Astrocyte of the spinal cord (primary cell): ENCODE measurements at regions not wholly inside any gene's neighbourhood (a gene's known extent, or its start where the extent isn't known, plus 50 kb on each side); places are given as distances from the start of the nearest gene placed in this dataset.
A peak's percentile ranks its signal among the peaks of the same experiment; 100 is the strongest.

Experiments used
- DNase-seq: peaks from one replicate; pipeline ENCODE4 v3.0.0; 2011; ENCODE audit warnings: low read depth, low spot score
- H3K4me3 ChIP-seq: 2 replicates; pipeline ENCODE4 v1.5.1; 2011; ENCODE audit warnings: low read depth, mild to moderate bottlenecking, low read length, moderate library complexity
- CTCF ChIP-seq: IDR thresholded peaks from 2 replicates; pipeline ENCODE4 v1.5.1; 2012; ENCODE audit warnings: low read depth, mild to moderate bottlenecking, low read length, inconsistent platforms
- in situ Hi-C: cut with HindIII; loops from 2 replicates; pipeline ENCODE4 v1.10.0; 2017; ENCODE audit warnings: low sequenced_read_pairs

- no peak for TF ChIP-seq CTCF
- in situ Hi-C loops, result no loop called here
- DNase-seq, result no peak
- no peak overlapping the region for H3K4me3 ChIP-seq
These were observed 258.8 kb downstream of the MREG start for GRCh38 chr2:215754546-215754945.

GRCh38 chr2:215753808-215754207 lies 259.5 kb downstream of the MREG start:
- in situ Hi-C loops, result no loop called here
- no peak for DNase-seq
- TF ChIP-seq CTCF, result no peak
- no peak overlapping the region for H3K4me3 ChIP-seq

GRCh38 chr2:215752991-215753390 lies 260.4 kb downstream of the MREG start:
- DNase-seq, result no peak
- H3K4me3 ChIP-seq, result no peak overlapping the region
- in situ Hi-C loops, result no loop called here
- no peak for TF ChIP-seq CTCF

- in situ Hi-C loops, result no loop called here
- no peak overlapping the region for H3K4me3 ChIP-seq
- no peak for TF ChIP-seq CTCF
- no peak for DNase-seq
These were observed 260.9 kb downstream of the MREG start for GRCh38 chr2:215752436-215752835.

GRCh38 chr2:215751911-215752272 lies 261.5 kb downstream of the MREG start:
- in situ Hi-C loops, result no loop called here
- DNase-seq, result no peak
- TF ChIP-seq CTCF, result no peak
- H3K4me3 ChIP-seq, result no peak overlapping the region

GRCh38 chr2:215751200-215751910 lies 262.0 kb downstream of the MREG start:
- in situ Hi-C loops, result no loop called here
- TF ChIP-seq CTCF, result no peak
- H3K4me3 ChIP-seq, result no peak overlapping the region
- DNase-seq, result peak; percentile 95

GRCh38 chr2:215750763-215751162 lies 262.6 kb downstream of the MREG start:
- in situ Hi-C loops, result no loop called here

More at GRCh38 chr2:215750763-215751162, 262.6 kb downstream of the MREG start:
- no peak overlapping the region for H3K4me3 ChIP-seq
- peak; percentile 39 for DNase-seq
- TF ChIP-seq CTCF, result no peak
